ENCODE measurements at regions not wholly inside any gene's neighbourhood (a gene's known extent, or its start where the extent isn't known, plus 50 kb on each side); places are given as distances from the start of the nearest gene placed in this dataset.

DNA sequence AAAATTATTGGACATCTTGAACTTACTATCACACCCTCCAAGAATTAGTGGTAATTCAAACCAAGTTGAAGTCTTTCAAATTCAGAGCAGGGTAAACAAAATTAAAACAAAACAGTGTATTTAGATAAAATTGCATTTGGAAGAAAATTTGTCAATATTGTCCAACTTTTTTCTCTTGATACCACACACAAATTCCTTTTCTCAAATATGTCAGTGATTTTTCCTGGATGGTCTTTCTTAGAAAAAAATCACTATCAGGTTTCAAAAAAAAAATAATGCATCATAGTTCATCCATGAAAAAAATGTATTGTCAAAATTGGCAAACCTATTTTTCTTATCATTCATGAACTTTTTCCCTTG is 667.1 kb downstream of the TENT5A start:
- TF ChIP-seq, protein P1, sequence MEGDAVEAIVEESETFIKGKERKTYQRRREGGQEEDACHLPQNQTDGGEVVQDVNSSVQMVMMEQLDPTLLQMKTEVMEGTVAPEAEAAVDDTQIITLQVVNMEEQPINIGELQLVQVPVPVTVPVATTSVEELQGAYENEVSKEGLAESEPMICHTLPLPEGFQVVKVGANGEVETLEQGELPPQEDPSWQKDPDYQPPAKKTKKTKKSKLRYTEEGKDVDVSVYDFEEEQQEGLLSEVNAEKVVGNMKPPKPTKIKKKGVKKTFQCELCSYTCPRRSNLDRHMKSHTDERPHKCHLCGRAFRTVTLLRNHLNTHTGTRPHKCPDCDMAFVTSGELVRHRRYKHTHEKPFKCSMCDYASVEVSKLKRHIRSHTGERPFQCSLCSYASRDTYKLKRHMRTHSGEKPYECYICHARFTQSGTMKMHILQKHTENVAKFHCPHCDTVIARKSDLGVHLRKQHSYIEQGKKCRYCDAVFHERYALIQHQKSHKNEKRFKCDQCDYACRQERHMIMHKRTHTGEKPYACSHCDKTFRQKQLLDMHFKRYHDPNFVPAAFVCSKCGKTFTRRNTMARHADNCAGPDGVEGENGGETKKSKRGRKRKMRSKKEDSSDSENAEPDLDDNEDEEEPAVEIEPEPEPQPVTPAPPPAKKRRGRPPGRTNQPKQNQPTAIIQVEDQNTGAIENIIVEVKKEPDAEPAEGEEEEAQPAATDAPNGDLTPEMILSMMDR (IDR thresholded peaks at IDR 0.05; ENCODE audit: poor library complexity, severe bottlenecking) = no peak
- TF ChIP-seq POLR2AphosphoS5 (IDR thresholded peaks at IDR 0.05) (no peak), REST (IDR thresholded peaks at IDR 0.05; ENCODE audit: borderline replicate concordance) (no peak), SMC3 (conservative IDR thresholded peaks at IDR 0.05; ENCODE audit: poor library complexity) (no peak)
